Liver (tissue), 3 donors: ENCODE measurements at regions not wholly inside any gene's neighbourhood (a gene's known extent, or its start where the extent isn't known, plus 50 kb on each side); places are given as distances from the start of the nearest gene placed in this dataset.

Experiments used
- EGR1 ChIP-seq, 2 donors: IDR thresholded peaks; 2 replicates each; pipeline ENCODE4 v1.6.1; 2016 to 2018; ENCODE audit warnings: antibody characterized with exemption in 2 of 2, low read depth in 2 of 2
- FOXA1 ChIP-seq: IDR thresholded peaks from 2 replicates; pipeline ENCODE4 v1.6.1; 2016; ENCODE audit warnings: antibody characterized with exemption
- GABPA ChIP-seq, 2 donors: IDR thresholded peaks in 1 of 2; conservative IDR thresholded peaks in 1 of 2; 2 replicates each; pipeline ENCODE4 v1.6.1; 2016; ENCODE audit warnings: antibody characterized with exemption in 2 of 2, mild to moderate bottlenecking in 1 of 2, moderate library complexity in 1 of 2
- HNF4A ChIP-seq, 2 donors: conservative IDR thresholded peaks; 2 replicates each; pipeline ENCODE4 v1.6.1; 2016; ENCODE audit warnings: antibody characterized with exemption in 2 of 2, mild to moderate bottlenecking in 2 of 2
- JUND ChIP-seq, 2 donors: IDR thresholded peaks; 2 replicates each; pipeline ENCODE4 v1.6.1; 2016; ENCODE audit warnings: antibody characterized with exemption in 2 of 2
- RAD21 ChIP-seq, 2 donors: IDR thresholded peaks; 2 replicates each; pipeline ENCODE4 v1.6.1; 2016; ENCODE audit warnings: antibody characterized with exemption in 2 of 2, mild to moderate bottlenecking in 2 of 2
- RXRA ChIP-seq, 2 donors: IDR thresholded peaks; 2 replicates each; pipeline ENCODE4 v1.6.1; 2017 to 2018; ENCODE audit warnings: antibody characterized with exemption in 2 of 2, mild to moderate bottlenecking in 1 of 2
- SP1 ChIP-seq: IDR thresholded peaks from 2 replicates; pipeline ENCODE4 v1.6.1; 2018; ENCODE audit warnings: antibody characterized with exemption, mild to moderate bottlenecking
- TAF1 ChIP-seq: conservative IDR thresholded peaks from 2 replicates; pipeline ENCODE4 v1.6.1; 2016; ENCODE audit warnings: antibody characterized with exemption, mild to moderate bottlenecking
- TF ChIP-seq, protein P1 (sequence below): fragments of 150-350 bp; IDR thresholded peaks from 2 replicates; pipeline ENCODE4 v1.5.1; 2017; ENCODE audit warnings: improper control_type of control experiment, low read depth, low read length; ENCODE audit not compliant: missing input control
- TF ChIP-seq, protein P2 (sequence below): IDR thresholded peaks from 2 replicates; pipeline ENCODE4 v1.6.1; 2016; ENCODE audit warnings: antibody characterized with exemption
- TF ChIP-seq, protein P3 (sequence below): IDR thresholded peaks from 2 replicates; pipeline ENCODE4 v1.6.1; 2016; ENCODE audit warnings: antibody characterized with exemption
- donor health status: healthy.
- donor health status: healthy.

DNA sequence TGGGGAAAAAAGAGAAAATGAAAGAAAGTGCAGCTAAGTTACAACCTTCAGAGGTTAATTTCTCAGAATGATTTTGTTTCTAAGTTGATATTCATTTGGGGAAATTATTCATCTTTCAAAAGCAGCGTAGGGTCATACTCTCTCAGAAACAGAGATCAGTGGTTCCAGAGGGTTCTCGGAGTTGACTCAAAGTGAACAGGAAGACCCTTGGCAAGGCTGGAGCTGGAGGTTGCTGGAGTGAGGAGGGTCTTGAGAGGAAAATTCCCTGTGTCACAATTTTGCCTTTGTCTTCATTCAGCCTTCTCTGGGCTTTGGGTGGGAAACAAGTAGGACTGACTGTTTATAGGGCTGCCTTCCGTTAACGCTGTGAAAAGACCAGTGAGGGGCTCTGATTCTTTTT, 168.2 kb downstream of the ICOS start:
- TF ChIP-seq RXRA (IDR thresholded peaks at IDR 0.05) (no peak), GABPA (IDR thresholded peaks at IDR 0.05 in 1 of 2, conservative IDR thresholded peaks at IDR 0.05 in 1 of 2) (no peak), JUND (IDR thresholded peaks at IDR 0.05) (no peak), RAD21 (IDR thresholded peaks at IDR 0.05) (no peak), HNF4A (conservative IDR thresholded peaks at IDR 0.05) (no peak), SP1 (no peak), TAF1 (no peak), EGR1 (IDR thresholded peaks at IDR 0.05; ENCODE audit: low read depth in 2 of 2) (no peak), FOXA1 (no peak)
- TF ChIP-seq, protein P1, sequence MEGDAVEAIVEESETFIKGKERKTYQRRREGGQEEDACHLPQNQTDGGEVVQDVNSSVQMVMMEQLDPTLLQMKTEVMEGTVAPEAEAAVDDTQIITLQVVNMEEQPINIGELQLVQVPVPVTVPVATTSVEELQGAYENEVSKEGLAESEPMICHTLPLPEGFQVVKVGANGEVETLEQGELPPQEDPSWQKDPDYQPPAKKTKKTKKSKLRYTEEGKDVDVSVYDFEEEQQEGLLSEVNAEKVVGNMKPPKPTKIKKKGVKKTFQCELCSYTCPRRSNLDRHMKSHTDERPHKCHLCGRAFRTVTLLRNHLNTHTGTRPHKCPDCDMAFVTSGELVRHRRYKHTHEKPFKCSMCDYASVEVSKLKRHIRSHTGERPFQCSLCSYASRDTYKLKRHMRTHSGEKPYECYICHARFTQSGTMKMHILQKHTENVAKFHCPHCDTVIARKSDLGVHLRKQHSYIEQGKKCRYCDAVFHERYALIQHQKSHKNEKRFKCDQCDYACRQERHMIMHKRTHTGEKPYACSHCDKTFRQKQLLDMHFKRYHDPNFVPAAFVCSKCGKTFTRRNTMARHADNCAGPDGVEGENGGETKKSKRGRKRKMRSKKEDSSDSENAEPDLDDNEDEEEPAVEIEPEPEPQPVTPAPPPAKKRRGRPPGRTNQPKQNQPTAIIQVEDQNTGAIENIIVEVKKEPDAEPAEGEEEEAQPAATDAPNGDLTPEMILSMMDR, result no peak
- TF ChIP-seq, protein P2, sequence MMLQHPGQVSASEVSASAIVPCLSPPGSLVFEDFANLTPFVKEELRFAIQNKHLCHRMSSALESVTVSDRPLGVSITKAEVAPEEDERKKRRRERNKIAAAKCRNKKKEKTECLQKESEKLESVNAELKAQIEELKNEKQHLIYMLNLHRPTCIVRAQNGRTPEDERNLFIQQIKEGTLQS, result no peak
- TF ChIP-seq, protein P3, sequence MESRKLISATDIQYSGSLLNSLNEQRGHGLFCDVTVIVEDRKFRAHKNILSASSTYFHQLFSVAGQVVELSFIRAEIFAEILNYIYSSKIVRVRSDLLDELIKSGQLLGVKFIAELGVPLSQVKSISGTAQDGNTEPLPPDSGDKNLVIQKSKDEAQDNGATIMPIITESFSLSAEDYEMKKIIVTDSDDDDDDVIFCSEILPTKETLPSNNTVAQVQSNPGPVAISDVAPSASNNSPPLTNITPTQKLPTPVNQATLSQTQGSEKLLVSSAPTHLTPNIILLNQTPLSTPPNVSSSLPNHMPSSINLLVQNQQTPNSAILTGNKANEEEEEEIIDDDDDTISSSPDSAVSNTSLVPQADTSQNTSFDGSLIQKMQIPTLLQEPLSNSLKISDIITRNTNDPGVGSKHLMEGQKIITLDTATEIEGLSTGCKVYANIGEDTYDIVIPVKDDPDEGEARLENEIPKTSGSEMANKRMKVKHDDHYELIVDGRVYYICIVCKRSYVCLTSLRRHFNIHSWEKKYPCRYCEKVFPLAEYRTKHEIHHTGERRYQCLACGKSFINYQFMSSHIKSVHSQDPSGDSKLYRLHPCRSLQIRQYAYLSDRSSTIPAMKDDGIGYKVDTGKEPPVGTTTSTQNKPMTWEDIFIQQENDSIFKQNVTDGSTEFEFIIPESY, result no peak
